H1 (cell line): ENCODE measurements at regions not wholly inside any gene's neighbourhood (a gene's known extent, or its start where the extent isn't known, plus 50 kb on each side); places are given as distances from the start of the nearest gene placed in this dataset.

Experiments used
- BRCA1 ChIP-seq: IDR thresholded peaks from 2 replicates; pipeline ENCODE4 v1.6.1; 2012; ENCODE audit warnings: low read depth, low read length, improper control_type of control experiment
- CTCF ChIP-seq, 3 experiments: IDR thresholded peaks; 1 replicate in 2 of 3; 2 replicates in 1 of 3; pipeline versions ENCODE4 v1.5.1 to v1.6.1; 2011; ENCODE audit warnings: low read length in 3 of 3, mild to moderate bottlenecking in 3 of 3, inconsistent platforms in 2 of 3, low read depth in 1 of 3, moderate library complexity in 1 of 3; ENCODE audit not compliant: insufficient read depth in 1 of 3; ENCODE audit errors: control extremely low read depth in 1 of 3
- EGR1 ChIP-seq: IDR thresholded peaks from 2 replicates; pipeline ENCODE4 v1.6.1; 2011; ENCODE audit warnings: low read depth, low read length, borderline replicate concordance
- EP300 ChIP-seq, 2 experiments: IDR thresholded peaks; 1 replicate in 1 of 2; 2 replicates in 1 of 2; pipeline ENCODE4 v1.6.1; 2011 to 2012; ENCODE audit warnings: low read depth in 2 of 2, low read length in 2 of 2, mild to moderate bottlenecking in 2 of 2, borderline replicate concordance in 1 of 2, inconsistent platforms in 1 of 2, moderate library complexity in 1 of 2
- EZH2 ChIP-seq: fragments of 200-600 bp; sonication (generic); IDR thresholded peaks from 2 replicates; pipeline ENCODE4 v1.7.1; 2012; ENCODE audit warnings: low read depth, mild to moderate bottlenecking, moderate library complexity, low read length, inconsistent platforms; ENCODE audit not compliant: severe bottlenecking
- NANOG ChIP-seq: IDR thresholded peaks from 2 replicates; pipeline ENCODE4 v1.6.1; 2011; ENCODE audit warnings: low read length, low read depth, mild to moderate bottlenecking, inconsistent platforms; ENCODE audit not compliant: insufficient read depth, poor library complexity, severe bottlenecking
- POLR2A ChIP-seq, 2 experiments: IDR thresholded peaks; 1 replicate in 1 of 2; 2 replicates in 1 of 2; pipeline ENCODE4 v1.6.1; 2011; ENCODE audit warnings: low read depth in 2 of 2, low read length in 2 of 2, mild to moderate bottlenecking in 2 of 2; ENCODE audit errors: control extremely low read depth in 1 of 2
- POLR2AphosphoS5 ChIP-seq: IDR thresholded peaks from 2 replicates; pipeline ENCODE4 v1.6.1; 2011; ENCODE audit warnings: low read depth, low read length
- RFX5 ChIP-seq: IDR thresholded peaks from 2 replicates; pipeline ENCODE4 v1.6.1; 2011; ENCODE audit warnings: low read depth, low read length, improper control_type of control experiment, borderline replicate concordance
- TAF1 ChIP-seq: IDR thresholded peaks from 2 replicates; pipeline ENCODE4 v1.6.1; 2011; ENCODE audit warnings: mild to moderate bottlenecking, low read depth, low read length

- TF ChIP-seq TAF1 (no peak), POLR2AphosphoS5 (no peak), RFX5 (no peak), CTCF (IDR thresholded peaks at IDR 0.05; ENCODE audit: control extremely low read depth in 1 of 3, insufficient read depth in 1 of 3, low read depth in 1 of 3, low read length in 3 of 3) (no peak), EZH2 (no peak), EP300 (IDR thresholded peaks at IDR 0.05; ENCODE audit: borderline replicate concordance in 1 of 2, low read depth in 2 of 2, low read length in 2 of 2) (no peak), NANOG (no peak), BRCA1 (no peak), POLR2A (IDR thresholded peaks at IDR 0.05; ENCODE audit: control extremely low read depth in 1 of 2, low read depth in 2 of 2, low read length in 2 of 2) (no peak), EGR1 (no peak)
Measured at GRCh38 chr14:28141662-28142061, 624.9 kb upstream of the FOXG1 start.
